ENCODE measurements at regions not wholly inside any gene's neighbourhood (a gene's known extent, or its start where the extent isn't known, plus 50 kb on each side); places are given as distances from the start of the nearest gene placed in this dataset.

GRCh38 chr16:62831235-62831850 is 795.1 kb upstream of the CDH8 start:
- no peaks in the 10 kb centered on the region for H3K27me3 ChIP-seq (ENCODE audit: insufficient read depth, poor library complexity, severe bottlenecking)
- H3K27ac ChIP-seq (replicated peaks), result no peak overlapping the region
- no peak for DNase-seq (ENCODE audit: low read depth in 1 of 2, low spot score in 1 of 2)
- no peak overlapping the region for H3K4me3 ChIP-seq (replicated peaks; ENCODE audit: insufficient read depth, low read length)
- TF ChIP-seq SPI1 (IDR thresholded peaks at IDR 0.05; ENCODE audit: borderline replicate concordance, low read depth), result no peak
- no peak for TF ChIP-seq REST (IDR thresholded peaks at IDR 0.05; ENCODE audit: insufficient replicate concordance, low read depth)
- no peak for TF ChIP-seq POLR2AphosphoS5 (IDR thresholded peaks at IDR 0.05; ENCODE audit: low read depth)
- TF ChIP-seq CTCF (IDR thresholded peaks at IDR 0.05; ENCODE audit: insufficient read depth, low read length), result no peak
- TF ChIP-seq GABPA (IDR thresholded peaks at IDR 0.05; ENCODE audit: low read depth), result no peak

- H3K27ac ChIP-seq (replicated peaks), result no peak overlapping the region
- DNase-seq (ENCODE audit: low read depth in 1 of 2, low spot score in 1 of 2), result no peak
- H3K4me3 ChIP-seq (replicated peaks; ENCODE audit: insufficient read depth, low read length), result no peak overlapping the region
- TF ChIP-seq CTCF (IDR thresholded peaks at IDR 0.05; ENCODE audit: insufficient read depth, low read length) (no peak), REST (IDR thresholded peaks at IDR 0.05; ENCODE audit: insufficient replicate concordance, low read depth) (no peak), POLR2AphosphoS5 (IDR thresholded peaks at IDR 0.05; ENCODE audit: low read depth) (no peak), GABPA (IDR thresholded peaks at IDR 0.05; ENCODE audit: low read depth) (no peak), SPI1 (IDR thresholded peaks at IDR 0.05; ENCODE audit: borderline replicate concordance, low read depth) (no peak)
- no peaks in the 10 kb centered on the region for H3K27me3 ChIP-seq (ENCODE audit: insufficient read depth, poor library complexity, severe bottlenecking)
Measured at GRCh38 chr16:62829607-62830006, 793.4 kb upstream of the CDH8 start.

- Histone ChIP-seq H3K27me3 (ENCODE audit: insufficient read depth, poor library complexity, severe bottlenecking) (no peaks in the 10 kb centered on the region), H3K27ac (replicated peaks) (no peak overlapping the region), H3K4me3 (replicated peaks; ENCODE audit: insufficient read depth, low read length) (no peak overlapping the region)
- no peak for DNase-seq (ENCODE audit: low read depth in 1 of 2, low spot score in 1 of 2)
- TF ChIP-seq POLR2AphosphoS5 (IDR thresholded peaks at IDR 0.05; ENCODE audit: low read depth) (no peak), REST (IDR thresholded peaks at IDR 0.05; ENCODE audit: insufficient replicate concordance, low read depth) (no peak), SPI1 (IDR thresholded peaks at IDR 0.05; ENCODE audit: borderline replicate concordance, low read depth) (no peak), CTCF (IDR thresholded peaks at IDR 0.05; ENCODE audit: insufficient read depth, low read length) (no peak), GABPA (IDR thresholded peaks at IDR 0.05; ENCODE audit: low read depth) (no peak)
Measured at GRCh38 chr16:62829084-62829483, 792.8 kb upstream of the CDH8 start.

Measured in HL-60 (cell line).